Transverse colon (tissue), 3 donors: ENCODE measurements at regions not wholly inside any gene's neighbourhood (a gene's known extent, or its start where the extent isn't known, plus 50 kb on each side); places are given as distances from the start of the nearest gene placed in this dataset.

ENCODE experiments used
- EP300 ChIP-seq: sonication (generic); formaldehyde crosslinking; IDR thresholded peaks from one replicate; pipeline ENCODE4 v1.6.1; 2017; ENCODE audit warnings: antibody characterized with exemption, low read depth
- TF ChIP-seq, protein P1 (sequence below), 5 experiments: fragments of 200-600 bp in 3 of 5; fragments of 450-650 bp in 2 of 5; sonication (generic) in 3 of 5; IDR thresholded peaks; 1 replicate in 2 of 5; 2 replicates in 3 of 5; pipeline ENCODE4 v1.5.1; 2016 to 2017; ENCODE audit warnings: antibody characterized with exemption in 5 of 5, inconsistent platforms in 3 of 5, mild to moderate bottlenecking in 2 of 5, moderate library complexity in 1 of 5

DNA sequence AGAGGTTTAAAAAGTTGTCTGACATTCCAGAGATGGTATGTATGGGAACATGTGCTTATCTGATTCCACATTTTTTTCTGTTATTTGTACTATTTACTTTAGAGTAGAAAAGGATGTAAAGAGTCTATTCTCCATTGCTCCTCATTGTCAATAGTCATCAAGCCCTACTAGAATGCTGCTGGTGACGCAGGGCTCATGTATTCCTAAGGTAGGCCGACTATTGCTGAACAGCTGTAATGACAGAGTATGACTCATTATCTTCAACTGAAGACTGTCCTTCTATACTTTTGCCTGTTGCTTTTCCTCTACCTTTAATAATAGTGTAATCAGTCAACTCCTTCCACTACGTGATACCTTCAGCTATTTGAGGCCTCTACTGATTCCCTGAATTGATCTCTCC is 509.1 kb upstream of the NR3C2 start:
- no peak for TF ChIP-seq EP300
- TF ChIP-seq, protein P1, sequence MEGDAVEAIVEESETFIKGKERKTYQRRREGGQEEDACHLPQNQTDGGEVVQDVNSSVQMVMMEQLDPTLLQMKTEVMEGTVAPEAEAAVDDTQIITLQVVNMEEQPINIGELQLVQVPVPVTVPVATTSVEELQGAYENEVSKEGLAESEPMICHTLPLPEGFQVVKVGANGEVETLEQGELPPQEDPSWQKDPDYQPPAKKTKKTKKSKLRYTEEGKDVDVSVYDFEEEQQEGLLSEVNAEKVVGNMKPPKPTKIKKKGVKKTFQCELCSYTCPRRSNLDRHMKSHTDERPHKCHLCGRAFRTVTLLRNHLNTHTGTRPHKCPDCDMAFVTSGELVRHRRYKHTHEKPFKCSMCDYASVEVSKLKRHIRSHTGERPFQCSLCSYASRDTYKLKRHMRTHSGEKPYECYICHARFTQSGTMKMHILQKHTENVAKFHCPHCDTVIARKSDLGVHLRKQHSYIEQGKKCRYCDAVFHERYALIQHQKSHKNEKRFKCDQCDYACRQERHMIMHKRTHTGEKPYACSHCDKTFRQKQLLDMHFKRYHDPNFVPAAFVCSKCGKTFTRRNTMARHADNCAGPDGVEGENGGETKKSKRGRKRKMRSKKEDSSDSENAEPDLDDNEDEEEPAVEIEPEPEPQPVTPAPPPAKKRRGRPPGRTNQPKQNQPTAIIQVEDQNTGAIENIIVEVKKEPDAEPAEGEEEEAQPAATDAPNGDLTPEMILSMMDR (IDR thresholded peaks at IDR 0.05), result no peak
